NCI-H69 (cell line): ENCODE measurements at regions not wholly inside any gene's neighbourhood (a gene's known extent, or its start where the extent isn't known, plus 50 kb on each side); places are given as distances from the start of the nearest gene placed in this dataset.

Source experiments
- DNase-seq: peaks from one replicate; lab custom pipeline; 2025; lab: John Stamatoyannopoulos, UW

GRCh38 chr1:209328196-209328595 lies 255.3 kb upstream of the CAMK1G start:
- DNase-seq, result no peak

DNA sequence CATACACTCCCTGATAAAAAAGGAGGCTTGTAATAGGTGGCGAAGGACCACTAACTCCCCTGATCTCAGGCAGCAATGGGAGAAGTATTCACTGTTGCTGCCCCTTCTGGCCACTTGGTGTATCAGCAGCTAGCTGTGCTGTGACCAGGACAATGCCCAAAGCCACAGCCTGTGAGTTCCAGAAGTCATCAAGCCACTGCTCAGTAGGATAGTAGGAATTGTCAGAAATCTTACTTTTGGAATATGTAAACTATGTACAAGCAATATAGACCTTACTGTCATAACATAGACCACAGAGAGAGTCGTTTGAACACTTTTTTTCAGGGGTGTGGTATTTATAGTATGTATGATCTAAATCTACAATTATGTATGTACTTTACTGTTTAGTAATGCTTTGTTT lies 248.3 kb upstream of the CAMK1G start:
- peak; percentile 57 for DNase-seq

- DNase-seq, result no peak
Observed at GRCh38 chr1:209341146-209341545, 242.4 kb upstream of the CAMK1G start.

GRCh38 chr1:209341673-209342420 lies 241.7 kb upstream of the CAMK1G start:
- no peak for DNase-seq

GRCh38 chr1:209342441-209343175 lies 240.9 kb upstream of the CAMK1G start:
- no peak for DNase-seq

DNA sequence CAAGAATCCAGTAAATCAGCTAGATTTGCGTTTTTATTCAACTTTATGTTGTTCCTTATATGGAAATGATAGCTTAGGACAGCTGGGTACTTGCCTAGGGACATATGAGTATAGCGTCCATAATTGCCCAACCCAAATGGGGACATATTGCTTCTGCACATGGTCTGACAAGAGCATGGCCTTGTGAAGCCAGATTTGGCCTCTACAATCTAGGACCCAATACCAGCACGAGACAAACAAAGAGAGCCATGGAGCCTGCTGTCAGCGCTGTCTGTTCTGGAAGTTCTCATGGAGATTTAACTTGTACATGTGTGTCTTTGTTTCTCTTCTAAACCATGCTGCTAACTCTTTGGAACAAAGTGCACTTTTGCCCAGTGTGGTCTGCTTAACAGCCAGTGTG lies 240.0 kb upstream of the CAMK1G start:
- DNase-seq, result no peak

- DNase-seq, result no peak
Observed at GRCh38 chr1:209344156-209344555, 239.4 kb upstream of the CAMK1G start.

DNA sequence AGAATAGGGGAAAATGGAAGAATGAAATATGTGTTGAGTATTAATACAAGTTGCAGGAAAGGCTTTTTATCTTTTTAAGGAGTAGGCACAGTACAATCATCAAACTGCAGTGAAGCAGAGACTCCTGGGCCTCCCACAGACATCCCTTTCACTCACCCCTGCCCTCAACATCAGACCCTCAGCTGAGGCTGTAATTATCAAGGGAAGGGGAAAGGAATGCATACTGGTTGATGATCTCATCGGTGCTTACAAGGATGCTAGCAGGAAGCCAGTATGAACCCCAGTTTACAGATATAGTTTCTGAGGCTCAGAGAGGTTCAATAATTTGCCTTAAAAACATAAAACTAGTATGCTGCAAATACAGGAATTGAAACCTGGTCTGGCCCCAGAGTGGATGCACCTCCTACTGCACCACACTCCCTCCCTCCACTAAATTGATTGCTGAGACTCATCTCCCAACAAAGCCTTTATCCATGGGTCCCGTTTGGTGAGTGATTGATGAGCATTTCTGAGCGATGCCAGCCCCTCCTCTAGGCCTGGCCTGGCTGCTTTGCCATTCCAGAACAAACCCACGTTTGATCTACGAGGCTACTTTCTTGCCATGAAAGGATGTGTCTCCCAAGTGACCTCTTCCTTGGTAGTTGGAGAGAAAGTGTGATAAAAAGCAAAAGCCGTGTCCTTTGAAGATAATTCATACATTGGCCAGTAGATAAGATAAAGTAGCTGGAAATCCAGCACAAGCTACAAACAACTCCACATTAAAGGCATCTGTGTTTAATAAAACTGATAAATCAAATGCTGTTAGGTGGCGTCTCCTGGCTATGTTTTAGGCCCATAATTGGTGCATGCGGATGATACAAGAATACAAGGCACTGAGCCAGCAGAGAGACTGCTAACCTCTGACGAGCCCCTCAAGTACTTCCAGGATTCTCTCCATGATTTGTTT lies 233.9 kb upstream of the CAMK1G start:
- peak; percentile 4 for DNase-seq

DNA sequence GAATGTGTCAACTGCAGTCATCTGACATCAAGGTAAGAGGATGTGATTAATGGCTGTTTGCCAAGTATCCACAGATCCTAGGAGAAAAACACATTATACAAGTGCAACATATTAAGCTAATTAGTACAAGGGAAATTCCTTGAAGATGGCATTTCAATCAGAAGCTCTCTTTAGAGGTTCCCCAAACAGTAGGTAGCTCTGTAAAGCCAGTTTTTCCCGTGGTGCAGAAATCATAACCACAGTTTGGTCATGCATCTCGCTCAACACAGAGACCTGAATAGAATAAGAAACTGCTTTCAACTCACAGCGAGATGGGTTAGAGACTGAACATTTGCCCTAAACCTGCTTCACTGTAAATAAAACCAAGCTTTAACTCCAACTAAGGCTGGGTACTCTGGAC lies 230.5 kb upstream of the CAMK1G start:
- DNase-seq, result no peak

DNA sequence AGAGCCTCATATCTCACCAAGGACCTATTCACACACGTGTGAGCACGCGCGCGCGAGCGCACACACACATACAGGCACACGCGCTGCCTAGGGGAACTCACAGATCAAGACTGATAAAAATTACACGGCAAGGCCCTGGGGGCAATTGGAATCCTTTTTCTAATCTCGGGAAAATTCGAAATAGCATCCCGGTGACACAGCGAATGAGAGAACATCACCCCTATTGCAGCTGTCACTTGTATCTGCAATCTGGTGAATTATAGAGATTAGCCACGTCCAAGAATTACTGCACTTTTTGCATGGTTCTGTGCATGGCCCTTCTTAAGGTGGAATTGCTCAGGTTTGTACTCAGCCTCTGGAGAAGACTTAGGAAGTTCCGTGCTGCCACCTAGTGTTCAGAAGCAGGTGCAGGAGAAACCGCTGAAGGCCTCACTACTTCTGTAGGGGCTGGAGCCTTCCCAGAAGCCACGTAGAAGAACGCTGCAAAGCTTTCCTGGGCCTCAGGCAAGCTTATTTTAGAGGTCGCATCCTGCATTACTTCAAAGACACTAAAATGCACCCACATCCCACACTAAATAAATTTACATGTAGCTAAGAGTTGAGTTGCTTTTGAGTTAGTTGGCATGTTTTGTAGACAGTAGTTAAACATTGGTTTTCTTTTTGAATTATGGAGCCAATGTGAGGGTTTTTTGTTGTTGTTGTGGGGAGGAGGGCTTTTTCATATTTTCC lies 229.2 kb upstream of the CAMK1G start:
- peak; percentile 84 for DNase-seq

DNA sequence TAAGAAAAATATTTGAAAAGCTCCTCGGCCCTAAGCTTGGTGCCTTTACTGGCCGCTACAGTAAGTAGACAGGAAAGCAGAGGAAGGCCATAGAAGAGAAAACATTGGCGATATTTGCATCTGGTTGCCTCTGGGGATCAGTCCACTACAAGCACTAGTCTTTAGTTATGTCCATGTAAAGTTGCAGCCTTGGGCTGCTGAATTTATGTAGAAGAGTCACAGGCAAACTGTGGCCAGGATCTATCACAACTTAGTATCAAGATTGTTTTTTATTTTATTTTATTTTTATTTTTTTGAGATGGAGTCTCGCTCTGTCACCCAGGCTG lies 228.7 kb upstream of the CAMK1G start:
- DNase-seq, result no peak

- DNase-seq, result no peak
Observed at GRCh38 chr1:209355415-209355814, 228.1 kb upstream of the CAMK1G start.

DNA sequence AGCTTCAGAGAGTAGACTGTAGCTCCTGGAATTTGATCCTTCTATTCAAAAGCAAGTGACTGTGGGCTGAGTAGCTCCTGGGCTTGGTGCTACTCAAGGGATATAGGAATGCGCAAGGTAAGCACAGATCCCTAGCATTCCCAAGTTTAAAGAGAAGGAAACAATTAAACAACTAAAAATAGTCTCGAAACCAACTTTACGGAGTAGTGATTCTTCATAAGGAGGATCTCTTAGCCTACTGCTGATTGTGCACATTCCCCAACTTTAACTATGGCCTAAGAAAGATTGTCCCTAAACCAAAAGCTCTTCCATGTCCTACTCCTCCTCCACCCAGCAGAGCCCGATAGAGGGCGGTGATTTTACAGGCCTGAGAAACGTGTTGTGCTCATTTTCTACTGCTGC lies 226.5 kb upstream of the CAMK1G start:
- no peak for DNase-seq

DNA sequence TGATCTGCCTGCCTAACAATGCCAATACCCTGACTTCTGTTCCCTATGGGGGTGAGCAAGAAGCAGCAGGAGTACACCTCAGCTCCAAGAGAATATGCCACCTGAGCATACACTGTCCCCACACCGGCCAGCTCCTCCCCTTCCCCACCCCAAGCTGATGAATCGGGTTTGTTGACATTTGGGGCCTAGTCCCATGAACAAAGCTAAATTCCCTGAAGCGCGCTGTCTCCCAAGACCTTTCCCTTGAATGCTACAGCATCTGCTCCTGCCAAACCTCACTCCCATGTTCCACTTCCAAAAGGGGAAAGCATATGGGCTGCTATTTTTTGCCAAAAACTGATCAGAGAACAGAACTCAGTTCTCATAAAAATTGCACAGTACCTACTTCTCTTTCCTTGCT lies 220.4 kb upstream of the CAMK1G start:
- DNase-seq, result peak; percentile 71

DNA sequence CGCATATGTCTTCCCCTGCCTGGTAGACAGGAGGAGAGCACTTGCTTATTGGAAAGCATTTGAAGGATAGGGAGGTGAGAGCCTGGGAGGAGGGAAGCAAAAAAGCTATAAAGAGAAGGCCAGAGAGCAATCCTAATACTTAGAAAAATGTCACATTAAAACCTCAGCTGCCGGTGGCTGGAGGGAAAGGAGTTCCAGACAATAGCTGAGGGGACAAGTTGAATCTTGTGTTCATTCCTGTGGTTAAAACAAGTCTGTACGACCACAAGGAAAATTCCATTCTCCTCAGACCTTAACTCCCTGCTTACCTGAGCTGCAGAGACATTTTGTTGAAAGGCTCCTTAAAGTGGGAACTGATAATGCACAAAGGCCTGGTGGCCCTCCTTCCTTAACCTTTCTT lies 218.8 kb upstream of the CAMK1G start:
- DNase-seq, result no peak

DNA sequence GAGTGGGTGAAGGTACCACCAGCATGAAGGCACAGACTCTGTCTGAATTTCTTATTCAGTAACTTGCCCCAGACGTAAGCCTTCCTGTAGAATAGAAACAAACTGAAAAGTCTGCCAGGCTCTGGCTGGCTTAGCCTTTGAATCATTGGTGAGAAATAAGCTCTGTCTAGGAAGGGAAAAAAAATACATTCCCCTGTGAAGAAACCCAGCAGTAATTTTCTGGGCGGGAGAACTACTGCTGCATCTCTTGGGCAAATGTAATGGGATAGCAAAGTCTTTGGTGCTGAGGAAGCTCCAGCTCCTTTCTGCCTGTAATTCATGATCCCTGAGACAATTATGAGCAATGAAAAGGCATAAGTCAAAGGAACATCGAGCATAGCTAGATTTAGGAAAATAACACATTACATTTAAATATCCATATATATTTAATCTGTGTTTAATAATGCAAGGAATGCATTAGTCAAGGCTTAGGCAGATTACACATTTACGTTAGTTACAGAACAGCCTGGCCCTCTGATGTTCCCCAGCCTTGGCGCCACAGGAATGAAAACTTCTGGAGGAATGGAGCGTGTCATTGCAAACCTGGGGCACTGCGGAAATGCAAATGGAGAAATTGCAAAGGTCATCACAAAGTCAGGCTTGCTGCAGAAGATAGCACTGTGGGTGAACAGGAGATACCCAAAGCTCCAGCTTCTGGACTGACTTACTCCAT lies 216.3 kb upstream of the CAMK1G start:
- no peak for DNase-seq

DNA sequence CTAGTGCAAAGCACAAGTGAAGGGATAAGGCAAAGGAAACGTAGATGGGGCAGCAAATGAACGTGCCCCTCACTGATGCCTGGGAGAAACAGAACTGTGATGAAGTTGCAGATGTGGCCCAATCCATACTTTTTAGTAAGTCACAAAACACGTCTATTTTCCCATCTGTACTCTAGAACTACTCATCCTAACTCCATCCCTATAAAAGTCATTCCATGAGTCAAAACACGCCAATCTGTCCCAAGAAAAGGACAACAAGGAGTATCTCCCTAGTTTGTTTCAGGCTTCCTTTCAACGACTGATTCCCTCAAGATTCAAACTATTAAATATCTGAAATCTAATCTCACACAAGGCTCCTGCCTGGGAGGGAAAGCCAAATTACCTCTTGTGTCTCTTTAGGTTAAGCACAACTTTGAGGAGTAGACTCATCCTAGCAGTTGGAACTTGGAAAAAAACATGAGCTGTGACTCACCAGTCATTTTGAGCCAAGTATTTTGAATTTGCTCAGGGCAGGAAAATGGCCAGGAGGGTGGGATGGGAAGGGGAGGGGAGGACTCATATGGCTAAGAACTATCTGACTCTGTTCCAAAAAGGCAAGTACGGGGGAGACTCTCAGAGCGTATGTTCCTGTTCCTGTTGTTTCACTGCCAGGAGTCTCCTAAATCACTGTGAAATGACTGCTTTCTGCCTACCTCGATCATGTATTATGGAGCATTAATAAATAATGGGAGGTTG lies 214.5 kb upstream of the CAMK1G start:
- DNase-seq, result no peak

DNA sequence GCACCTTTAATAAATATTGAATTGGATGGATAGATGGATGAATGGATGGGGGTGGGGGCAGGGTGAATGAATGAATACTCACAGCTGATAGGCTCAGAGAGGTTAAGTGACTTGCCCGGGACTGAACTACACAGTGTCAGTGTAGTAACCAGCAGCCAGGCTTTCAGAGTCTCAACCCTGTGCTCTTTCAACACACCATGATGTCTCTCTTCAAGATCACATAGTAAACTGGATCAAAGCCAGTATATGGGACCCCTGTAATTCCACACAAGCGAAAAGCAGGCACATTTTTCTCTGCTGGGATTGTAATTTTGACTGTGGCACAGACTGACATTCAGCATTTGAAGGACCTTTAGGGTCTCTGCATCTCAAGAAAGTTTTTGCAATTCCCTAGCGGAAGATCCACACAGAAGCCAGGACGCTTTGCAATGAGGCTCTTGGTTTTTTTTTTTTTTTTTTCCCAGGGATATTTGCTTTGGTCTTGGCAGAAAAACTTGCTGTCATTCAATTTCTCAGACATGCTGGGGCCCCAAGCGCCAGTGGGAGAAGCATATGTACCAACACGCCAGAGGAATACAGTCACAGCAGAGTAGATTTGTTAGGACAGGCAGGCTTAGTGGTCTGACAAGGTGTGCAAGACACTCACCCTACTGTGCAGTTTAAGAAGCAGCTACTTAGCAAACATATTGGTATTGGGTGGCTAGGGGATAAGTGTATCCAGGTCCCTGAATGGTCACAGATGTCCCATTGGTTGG lies 213.1 kb upstream of the CAMK1G start:
- DNase-seq, result no peak

- no peak for DNase-seq
Observed at GRCh38 chr1:209375097-209375496, 208.4 kb upstream of the CAMK1G start.
